ENCODE measurements at regions not wholly inside any gene's neighbourhood (a gene's known extent, or its start where the extent isn't known, plus 50 kb on each side); places are given as distances from the start of the nearest gene placed in this dataset.

DNA sequence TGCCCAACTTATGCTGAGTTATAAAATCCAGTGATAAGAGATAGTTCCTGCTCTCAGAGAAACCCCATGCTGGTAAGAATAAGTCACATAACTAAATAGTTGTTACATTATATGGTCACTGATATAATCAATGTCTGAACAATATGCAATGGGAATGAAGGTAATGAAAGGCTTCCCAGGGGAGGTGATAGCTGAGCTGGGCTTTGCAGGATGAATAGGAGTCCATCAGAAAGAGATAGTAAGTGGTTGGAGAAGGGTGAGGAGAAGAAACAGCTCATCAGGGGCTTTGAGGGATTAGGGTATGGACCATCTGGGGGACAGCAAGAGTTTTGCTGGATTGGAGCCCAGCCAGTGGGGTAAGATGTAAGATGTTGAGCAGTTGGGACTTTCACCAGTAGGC, 266.7 kb upstream of the CRY1 start (continued):
- TF ChIP-seq CEBPZ (IDR thresholded peaks at IDR 0.05; ENCODE audit: borderline replicate concordance, low read depth, low read length) = no peak
- TF ChIP-seq PHTF2 (CRISPR knock-in tag; IDR thresholded peaks at IDR 0.05) = no peak
- TF ChIP-seq, protein P1, sequence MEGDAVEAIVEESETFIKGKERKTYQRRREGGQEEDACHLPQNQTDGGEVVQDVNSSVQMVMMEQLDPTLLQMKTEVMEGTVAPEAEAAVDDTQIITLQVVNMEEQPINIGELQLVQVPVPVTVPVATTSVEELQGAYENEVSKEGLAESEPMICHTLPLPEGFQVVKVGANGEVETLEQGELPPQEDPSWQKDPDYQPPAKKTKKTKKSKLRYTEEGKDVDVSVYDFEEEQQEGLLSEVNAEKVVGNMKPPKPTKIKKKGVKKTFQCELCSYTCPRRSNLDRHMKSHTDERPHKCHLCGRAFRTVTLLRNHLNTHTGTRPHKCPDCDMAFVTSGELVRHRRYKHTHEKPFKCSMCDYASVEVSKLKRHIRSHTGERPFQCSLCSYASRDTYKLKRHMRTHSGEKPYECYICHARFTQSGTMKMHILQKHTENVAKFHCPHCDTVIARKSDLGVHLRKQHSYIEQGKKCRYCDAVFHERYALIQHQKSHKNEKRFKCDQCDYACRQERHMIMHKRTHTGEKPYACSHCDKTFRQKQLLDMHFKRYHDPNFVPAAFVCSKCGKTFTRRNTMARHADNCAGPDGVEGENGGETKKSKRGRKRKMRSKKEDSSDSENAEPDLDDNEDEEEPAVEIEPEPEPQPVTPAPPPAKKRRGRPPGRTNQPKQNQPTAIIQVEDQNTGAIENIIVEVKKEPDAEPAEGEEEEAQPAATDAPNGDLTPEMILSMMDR (IDR thresholded peaks at IDR 0.05 in 2 of 3, conservative IDR thresholded peaks at IDR 0.05 in 1 of 3; ENCODE audit: insufficient read depth in 2 of 3, low read depth in 1 of 3, low read length in 3 of 3) = no peak
- no peak for TF ChIP-seq HIVEP1 (CRISPR knock-in tag; IDR thresholded peaks at IDR 0.05)
- no peak for TF ChIP-seq FOXJ3 (CRISPR knock-in tag; IDR thresholded peaks at IDR 0.05)
- TF ChIP-seq CCAR2 (IDR thresholded peaks at IDR 0.05; ENCODE audit: low read depth, low read length) = no peak
- TF ChIP-seq, protein P2, sequence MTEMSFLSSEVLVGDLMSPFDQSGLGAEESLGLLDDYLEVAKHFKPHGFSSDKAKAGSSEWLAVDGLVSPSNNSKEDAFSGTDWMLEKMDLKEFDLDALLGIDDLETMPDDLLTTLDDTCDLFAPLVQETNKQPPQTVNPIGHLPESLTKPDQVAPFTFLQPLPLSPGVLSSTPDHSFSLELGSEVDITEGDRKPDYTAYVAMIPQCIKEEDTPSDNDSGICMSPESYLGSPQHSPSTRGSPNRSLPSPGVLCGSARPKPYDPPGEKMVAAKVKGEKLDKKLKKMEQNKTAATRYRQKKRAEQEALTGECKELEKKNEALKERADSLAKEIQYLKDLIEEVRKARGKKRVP (CRISPR knock-in tag; IDR thresholded peaks at IDR 0.05) = no peak
- TF ChIP-seq, protein P3, sequence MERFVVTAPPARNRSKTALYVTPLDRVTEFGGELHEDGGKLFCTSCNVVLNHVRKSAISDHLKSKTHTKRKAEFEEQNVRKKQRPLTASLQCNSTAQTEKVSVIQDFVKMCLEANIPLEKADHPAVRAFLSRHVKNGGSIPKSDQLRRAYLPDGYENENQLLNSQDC (CRISPR knock-in tag; IDR thresholded peaks at IDR 0.05) = no peak
- TF ChIP-seq, protein P4, sequence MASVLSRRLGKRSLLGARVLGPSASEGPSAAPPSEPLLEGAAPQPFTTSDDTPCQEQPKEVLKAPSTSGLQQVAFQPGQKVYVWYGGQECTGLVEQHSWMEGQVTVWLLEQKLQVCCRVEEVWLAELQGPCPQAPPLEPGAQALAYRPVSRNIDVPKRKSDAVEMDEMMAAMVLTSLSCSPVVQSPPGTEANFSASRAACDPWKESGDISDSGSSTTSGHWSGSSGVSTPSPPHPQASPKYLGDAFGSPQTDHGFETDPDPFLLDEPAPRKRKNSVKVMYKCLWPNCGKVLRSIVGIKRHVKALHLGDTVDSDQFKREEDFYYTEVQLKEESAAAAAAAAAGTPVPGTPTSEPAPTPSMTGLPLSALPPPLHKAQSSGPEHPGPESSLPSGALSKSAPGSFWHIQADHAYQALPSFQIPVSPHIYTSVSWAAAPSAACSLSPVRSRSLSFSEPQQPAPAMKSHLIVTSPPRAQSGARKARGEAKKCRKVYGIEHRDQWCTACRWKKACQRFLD (CRISPR knock-in tag; IDR thresholded peaks at IDR 0.05) = no peak
- TF ChIP-seq ZNF197 (CRISPR knock-in tag; IDR thresholded peaks at IDR 0.05; ENCODE audit: low read depth) = no peak
- TF ChIP-seq, protein P5, sequence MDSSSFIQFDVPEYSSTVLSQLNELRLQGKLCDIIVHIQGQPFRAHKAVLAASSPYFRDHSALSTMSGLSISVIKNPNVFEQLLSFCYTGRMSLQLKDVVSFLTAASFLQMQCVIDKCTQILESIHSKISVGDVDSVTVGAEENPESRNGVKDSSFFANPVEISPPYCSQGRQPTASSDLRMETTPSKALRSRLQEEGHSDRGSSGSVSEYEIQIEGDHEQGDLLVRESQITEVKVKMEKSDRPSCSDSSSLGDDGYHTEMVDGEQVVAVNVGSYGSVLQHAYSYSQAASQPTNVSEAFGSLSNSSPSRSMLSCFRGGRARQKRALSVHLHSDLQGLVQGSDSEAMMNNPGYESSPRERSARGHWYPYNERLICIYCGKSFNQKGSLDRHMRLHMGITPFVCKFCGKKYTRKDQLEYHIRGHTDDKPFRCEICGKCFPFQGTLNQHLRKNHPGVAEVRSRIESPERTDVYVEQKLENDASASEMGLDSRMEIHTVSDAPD (CRISPR knock-in tag; IDR thresholded peaks at IDR 0.05) = no peak
- TF ChIP-seq HES1 (IDR thresholded peaks at IDR 0.05; ENCODE audit: low read depth) = no peak
- TF ChIP-seq BRD9 (IDR thresholded peaks at IDR 0.05; ENCODE audit: low read depth, partially characterized antibody) = no peak
- no peak for TF ChIP-seq ELF4 (CRISPR knock-in tag; IDR thresholded peaks at IDR 0.05)
